ENCODE measurements at regions not wholly inside any gene's neighbourhood (a gene's known extent, or its start where the extent isn't known, plus 50 kb on each side); places are given as distances from the start of the nearest gene placed in this dataset.
A peak's percentile ranks its signal among the peaks of the same experiment; 100 is the strongest.
"Not testable (repeated sequence)": the region's sequence is repeated elsewhere in the genome, so short reads cannot be mapped to it uniquely, and the experiment has no call there.

DNA sequence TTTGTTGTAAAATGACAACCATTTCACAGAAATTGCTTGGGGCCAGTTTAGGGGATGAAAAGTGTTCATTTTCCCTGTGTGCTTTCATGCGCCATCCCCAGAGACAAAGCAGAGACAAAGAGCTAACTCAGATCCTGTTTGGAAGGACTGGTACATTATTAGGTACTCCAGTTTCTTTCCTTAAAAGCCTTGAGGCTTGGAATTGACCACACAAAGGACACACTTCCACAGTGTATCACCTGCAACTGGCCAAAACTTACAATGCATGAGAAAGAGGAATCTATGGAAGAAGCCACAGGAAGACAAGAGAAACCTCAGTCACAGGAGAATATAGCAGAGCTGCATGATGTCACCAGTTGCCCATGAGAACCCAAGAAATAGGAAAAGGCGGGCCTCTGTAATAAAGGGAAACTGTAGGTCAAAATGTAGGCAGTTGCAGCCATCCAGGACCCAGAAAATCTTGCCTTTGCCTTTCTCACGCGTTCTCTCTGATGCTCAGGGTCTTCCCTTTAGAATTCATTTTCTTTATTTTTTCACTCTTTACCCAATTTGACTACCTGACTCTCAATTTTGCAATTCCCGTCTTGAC is 339.0 kb downstream of the RMST start:
- DNase-seq: no peak

GRCh38 chr12:97805146-97805545 is 342.5 kb downstream of the RMST start:
- DNase-seq: no peak

DNA sequence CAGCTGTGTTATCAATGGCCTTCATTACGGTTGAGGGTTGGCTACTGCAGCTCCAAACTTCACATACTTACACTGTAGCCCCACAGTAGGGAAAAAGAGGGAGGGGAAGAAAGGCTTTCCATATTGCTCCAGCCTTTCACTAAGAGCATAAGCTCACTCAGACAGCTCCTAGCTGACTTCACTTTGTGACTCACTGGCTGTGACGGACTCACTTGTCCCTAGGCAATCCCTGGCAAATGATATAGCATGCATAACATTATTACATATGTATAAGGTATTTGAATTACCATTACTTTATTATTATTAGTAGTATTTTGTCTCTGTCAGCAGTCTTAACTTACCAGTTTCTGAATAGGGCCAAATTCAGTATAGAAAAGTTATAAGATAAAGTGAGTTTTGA is 350.7 kb downstream of the RMST start:
- DNase-seq: no peak

- DNase-seq: no peak
Observed at GRCh38 chr12:97821806-97822205, 359.2 kb downstream of the RMST start.

GRCh38 chr12:97835541-97835940 is 372.9 kb downstream of the RMST start:
- no peak for DNase-seq

- no peak for DNase-seq
Observed at GRCh38 chr12:97837401-97837800, 374.8 kb downstream of the RMST start.

- DNase-seq: no peak
Observed at GRCh38 chr12:97848051-97848450, 385.4 kb downstream of the RMST start.

- DNase-seq: no peak
Observed at GRCh38 chr12:97854477-97854876, 391.9 kb downstream of the RMST start.

GRCh38 chr12:97862072-97862471 is 399.5 kb downstream of the RMST start:
- no peak for DNase-seq

GRCh38 chr12:97875064-97875463 is 412.5 kb downstream of the RMST start:
- no peak for DNase-seq

DNA sequence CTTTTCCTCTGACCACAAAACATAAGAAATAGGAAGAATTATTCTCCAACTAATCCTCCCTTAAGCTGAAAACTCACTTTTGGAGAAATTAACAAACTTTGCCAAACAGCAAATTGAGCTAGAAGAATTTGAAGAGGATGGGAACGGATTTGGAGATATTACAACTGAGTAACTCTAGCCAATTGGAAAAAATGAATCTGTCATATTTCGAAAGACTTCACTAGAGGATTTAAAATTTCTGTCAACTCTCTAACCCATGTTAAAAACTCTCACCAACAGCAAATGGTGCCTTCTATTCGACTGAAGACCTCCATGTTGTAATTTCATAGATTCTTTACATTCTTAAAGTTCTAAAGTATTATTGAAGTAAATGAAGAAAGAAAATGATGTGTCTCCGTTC is 414.2 kb downstream of the RMST start:
- no peak for DNase-seq

GRCh38 chr12:97877404-97877803 is 414.8 kb downstream of the RMST start:
- DNase-seq: no peak

- no peak for DNase-seq
Observed at GRCh38 chr12:97886511-97887176, 424.0 kb downstream of the RMST start.

DNA sequence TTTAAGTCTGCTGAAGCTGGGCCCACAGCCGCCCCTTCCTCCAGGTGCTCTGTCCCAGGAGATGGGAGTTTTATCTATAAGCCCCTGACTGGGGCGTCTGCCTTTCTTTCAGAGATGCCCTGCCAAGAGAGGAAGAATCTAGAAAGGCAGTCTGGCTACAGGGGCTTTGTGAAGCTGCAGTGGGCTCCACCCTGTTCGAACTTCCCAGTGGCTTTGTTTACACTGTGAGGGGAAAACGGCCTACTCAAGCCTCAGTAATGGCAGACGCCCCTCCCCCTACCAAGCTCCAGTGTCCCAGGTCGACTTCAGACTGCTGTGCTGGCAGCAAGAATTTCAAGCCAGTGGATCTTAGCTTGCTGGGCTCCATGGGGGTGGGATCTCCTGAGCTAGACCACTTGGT is 435.3 kb downstream of the RMST start:
- not testable (repeated sequence) for DNase-seq

DNA sequence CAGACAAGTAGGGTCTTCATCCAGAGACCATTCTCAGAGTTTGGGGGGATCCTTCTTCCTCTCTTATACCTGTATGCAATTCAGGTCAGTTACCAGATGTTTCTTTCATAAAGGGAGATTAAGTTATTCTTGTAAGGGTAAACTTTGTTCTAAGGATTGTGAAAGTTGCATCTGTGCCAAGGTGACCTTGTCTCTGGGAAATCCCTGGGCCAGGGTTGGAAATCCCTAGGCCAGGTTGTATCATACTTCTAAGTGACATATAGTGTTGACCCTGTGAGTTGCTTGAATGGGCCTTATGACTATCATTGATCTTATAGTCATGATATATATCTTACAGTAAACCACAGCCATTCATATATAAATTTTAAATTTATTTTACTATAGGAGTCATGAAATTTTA is 436.9 kb downstream of the RMST start:
- DNase-seq: no peak

GRCh38 chr12:97899956-97900355 is 437.4 kb downstream of the RMST start:
- peak; percentile 4 for DNase-seq

GRCh38 chr12:97903356-97903755 is 440.8 kb downstream of the RMST start:
- DNase-seq: no peak

GRCh38 chr12:97907504-97907903 is 444.9 kb downstream of the RMST start:
- no peak for DNase-seq

DNA sequence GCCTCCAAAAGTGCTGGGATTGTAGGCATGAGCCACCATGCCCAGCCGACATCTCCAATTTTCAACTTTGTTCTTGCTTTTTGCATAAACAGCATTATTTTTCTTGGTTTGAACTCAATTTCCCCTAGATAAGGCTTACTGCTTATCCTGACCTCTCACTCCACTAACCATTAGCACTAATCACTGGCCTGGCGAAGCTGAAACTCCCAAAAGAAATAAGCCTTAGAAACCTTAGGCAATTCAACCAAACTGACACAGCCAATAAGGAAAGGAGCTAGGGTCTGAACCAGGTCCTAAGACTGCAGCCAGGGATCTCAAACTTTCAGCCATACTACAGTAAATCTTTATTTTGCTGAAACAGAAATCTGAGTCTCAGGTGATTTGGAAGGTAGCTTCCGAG is 448.0 kb downstream of the RMST start:
- DNase-seq: no peak

DNA sequence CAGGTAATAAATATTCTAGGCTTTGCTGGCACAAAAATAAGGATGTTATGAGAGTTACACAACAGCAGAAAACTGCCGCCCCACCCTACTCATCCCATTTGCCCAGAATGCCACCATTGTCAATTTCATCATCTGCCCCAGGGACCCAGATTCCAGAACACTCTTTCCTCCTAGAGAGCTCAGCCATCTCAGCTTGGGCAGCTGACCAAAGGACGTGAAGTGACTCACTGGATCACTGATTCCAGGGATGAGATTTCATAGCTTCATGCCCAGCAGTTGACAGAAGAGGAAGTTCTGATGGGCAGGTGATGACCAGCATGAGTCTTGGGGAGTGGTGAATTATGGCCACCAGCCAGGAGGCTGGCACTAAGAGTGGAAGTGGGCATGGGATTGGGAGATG is 450.3 kb downstream of the RMST start:
- no peak for DNase-seq

- DNase-seq: no peak
Observed at GRCh38 chr12:97921979-97922722, 459.5 kb downstream of the RMST start.

DNA sequence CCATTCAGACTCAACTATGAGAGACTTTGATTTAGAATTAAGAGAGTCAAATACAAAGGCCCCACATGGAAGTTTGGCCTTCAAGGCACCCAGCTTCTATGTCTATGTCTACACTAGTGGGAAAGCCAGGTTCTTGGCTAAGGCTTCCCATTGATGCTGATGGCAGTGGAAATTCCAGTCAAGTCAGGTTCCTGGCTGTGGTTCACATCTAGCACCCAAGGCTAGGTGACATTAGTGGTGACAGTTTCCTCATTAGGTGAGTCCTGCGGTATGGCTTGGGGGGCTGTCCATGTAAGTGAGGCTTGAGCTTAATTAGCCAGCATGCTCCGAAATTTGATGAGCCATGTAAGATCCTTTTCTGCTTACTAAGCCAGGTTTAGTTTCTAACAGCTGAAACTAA is 460.9 kb downstream of the RMST start:
- no peak for DNase-seq

DNA sequence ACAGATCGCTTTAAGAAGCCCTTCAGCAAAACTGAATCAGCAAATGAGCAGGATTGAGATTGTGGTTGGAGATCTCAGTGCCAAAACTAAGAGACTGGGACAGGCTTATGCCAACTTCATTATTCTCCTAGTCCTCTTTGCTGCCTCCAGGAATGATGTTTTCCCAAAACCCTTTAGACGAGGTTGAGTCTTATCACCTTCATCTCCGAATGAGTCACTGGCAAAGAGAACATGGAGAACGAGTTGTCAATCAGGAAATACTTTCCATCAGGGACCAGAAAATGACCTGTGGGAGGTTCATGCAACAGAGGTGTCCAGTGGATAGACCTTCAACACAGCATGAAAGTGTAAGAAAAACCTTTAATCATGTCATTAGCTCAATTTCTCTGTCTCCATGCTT is 461.5 kb downstream of the RMST start:
- DNase-seq: no peak

DNA sequence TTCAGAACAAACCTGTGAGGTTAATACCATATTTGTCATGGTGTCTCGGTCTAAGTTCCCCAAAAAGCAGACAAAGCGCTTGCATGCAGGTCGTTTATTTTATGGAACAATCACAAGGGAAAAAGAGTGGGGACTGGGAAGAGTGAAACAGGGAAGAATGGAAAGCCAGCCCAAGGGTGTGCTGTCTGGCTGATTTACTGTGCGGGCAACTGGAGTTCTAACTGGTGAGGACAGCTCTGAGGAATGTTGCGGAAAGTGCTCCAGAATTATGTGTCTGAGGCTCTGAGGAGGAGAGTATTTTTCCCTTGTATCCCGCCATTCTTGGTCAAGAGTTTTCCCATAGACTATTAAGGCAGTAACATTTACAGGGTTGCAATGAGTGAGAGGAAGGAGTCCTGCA is 465.4 kb downstream of the RMST start:
- no peak for DNase-seq
